GM12878 (cell line): ENCODE measurements at regions not wholly inside any gene's neighbourhood (a gene's known extent, or its start where the extent isn't known, plus 50 kb on each side); places are given as distances from the start of the nearest gene placed in this dataset.

Experiments used
- ATAC-seq: fragments of 200-7000 bp; cut with Tn5 transposase; 3 replicates; pipeline ENCODE4 v1.9.1; 2020; ENCODE audit warnings: mild to moderate bottlenecking, moderate library complexity
- BruUV-seq: library from RNA; stranded (reverse); fragments of 400-500 nt; replicated peaks from 2 replicates; lab custom pipeline; 2021; lab: Mats Ljungman, UMichigan
- CTCF ChIA-PET: fragments of 300-600 bp; sonication (Branson Sonifier 250); formaldehyde crosslinking; extraction: SDS; loops from one replicate; lab custom pipeline; 2021; ENCODE audit warnings: inconsistent platforms; lab: Yijun Ruan, JAX
- POLR2A ChIA-PET: fragments of 350-600 bp; formaldehyde crosslinking; extraction: SDS; loops from one replicate; lab custom pipeline; 2021; ENCODE audit warnings: inconsistent platforms; lab: Charles Lee
- RAD21 ChIA-PET: fragments of 300-600 bp; sonication (Branson Sonifier 250); formaldehyde crosslinking; loops from one replicate; lab custom pipeline; 2023; ENCODE audit warnings: antibody characterized with exemption; ENCODE audit not compliant: unreplicated experiment; lab: Charles Lee
- SMC1A ChIA-PET: fragments of 300-600 bp; sonication (Branson Sonifier 250); formaldehyde crosslinking; loops from one replicate; lab custom pipeline; 2023; ENCODE audit not compliant: unreplicated experiment, uncharacterized antibody; lab: Charles Lee
- DNase-seq: peaks from one replicate; pipeline ENCODE4 v3.0.0-alpha.2; 2011; ENCODE audit warnings: low read depth, low spot score
- FAIRE-seq: peaks from 3 replicates; lab custom pipeline; 2011; peaks lifted over from hg19 to GRCh38; lab: Jason Lieb, UNC
- H2AFZ ChIP-seq: 2 replicates; pipeline ENCODE4 v1.6.0; 2011; ENCODE audit warnings: low read depth, low read length, control low read depth; ENCODE audit not compliant: control insufficient read depth
- H3K27ac ChIP-seq: 2 replicates; pipeline ENCODE4 v1.5.1; 2011; ENCODE audit warnings: control low read depth; ENCODE audit not compliant: control insufficient read depth, insufficient read depth
- H3K27me3 ChIP-seq, 2 experiments: replicated peaks in 1 of 2; 2 replicates each; pipeline versions ENCODE4 v1.6.0 to v1.6.1; 2011; ENCODE audit warnings: low read length in 1 of 2; ENCODE audit not compliant: control insufficient read depth in 2 of 2, insufficient read depth in 2 of 2
- H3K36me3 ChIP-seq, 2 experiments: 2 replicates each; pipeline ENCODE4 v1.5.1; 2011; ENCODE audit warnings: low read length in 1 of 2; ENCODE audit not compliant: control insufficient read depth in 2 of 2, insufficient read depth in 2 of 2
- H3K4me1 ChIP-seq: 2 replicates; pipeline ENCODE4 v1.6.1; 2011; ENCODE audit warnings: mild to moderate bottlenecking, low read length, moderate library complexity, mixed read lengths; ENCODE audit not compliant: control insufficient read depth, insufficient read depth
- H3K4me2 ChIP-seq: 2 replicates; pipeline ENCODE4 v1.6.0; 2011; ENCODE audit warnings: control low read depth; ENCODE audit not compliant: control insufficient read depth, insufficient read depth
- H3K4me3 ChIP-seq: fragments of 200-600 bp; sonication (generic); 2 replicates; pipeline ENCODE4 v1.5.1; 2016
- H3K79me2 ChIP-seq: 2 replicates; pipeline ENCODE4 v1.6.0; 2011; ENCODE audit warnings: low read length; ENCODE audit not compliant: control insufficient read depth, insufficient read depth
- H3K9ac ChIP-seq: 2 replicates; pipeline ENCODE4 v1.8.0; 2011; ENCODE audit warnings: low read length, control low read depth, mixed read lengths; ENCODE audit not compliant: control insufficient read depth, insufficient read depth
- H3K9me3 ChIP-seq: replicated peaks from 3 replicates; pipeline ENCODE4 v1.5.1; 2011; ENCODE audit warnings: mild to moderate bottlenecking, low read length; ENCODE audit not compliant: control insufficient read depth, insufficient read depth
- H4K20me1 ChIP-seq: 2 replicates; pipeline ENCODE4 v1.6.0; 2011; ENCODE audit not compliant: control insufficient read depth, insufficient read depth
- BCL3 ChIP-seq: IDR thresholded peaks from 2 replicates; pipeline ENCODE4 v1.6.1; 2011; ENCODE audit warnings: borderline replicate concordance, low read depth, mild to moderate bottlenecking, moderate library complexity, low read length; ENCODE audit not compliant: insufficient read depth, poor library complexity, severe bottlenecking
- ETV6 ChIP-seq, 2 experiments: fragments of 450-650 bp in 1 of 2; IDR thresholded peaks in 1 of 2; conservative IDR thresholded peaks in 1 of 2; 2 replicates each; pipeline ENCODE4 v1.6.1; 2014; ENCODE audit warnings: antibody characterized with exemption in 1 of 2, borderline replicate concordance in 1 of 2, low read depth in 1 of 2, mild to moderate bottlenecking in 1 of 2, moderate library complexity in 1 of 2
- KLF5 ChIP-seq: fragments of 450-650 bp; IDR thresholded peaks from 2 replicates; pipeline ENCODE4 v1.6.1; 2014; ENCODE audit warnings: mild to moderate bottlenecking; ENCODE audit not compliant: partially characterized antibody
- MLLT1 ChIP-seq: fragments of 450-650 bp; IDR thresholded peaks from 2 replicates; pipeline ENCODE4 v1.6.1; 2016; ENCODE audit warnings: mild to moderate bottlenecking
- STAT3 ChIP-seq: IDR thresholded peaks from 2 replicates; pipeline ENCODE4 v1.6.1; 2011; ENCODE audit warnings: low read depth, low read length, improper control_type of control experiment
- ZNF207 ChIP-seq: fragments of 450-650 bp; IDR thresholded peaks from 2 replicates; pipeline ENCODE4 v1.6.1; 2014; ENCODE audit warnings: antibody characterized with exemption, mild to moderate bottlenecking, borderline replicate concordance
- WGBS: methylation state at CpG from one replicate; pipeline ENCODE4 v1.1.6; 2016; ENCODE audit warnings: low lambda C conversion rate; ENCODE audit not compliant: insufficient replicate concordance, insufficient coverage; ENCODE audit errors: missing lambda C conversion rate; 5-methylcytosine and 5-hydroxymethylcytosine counted together
- in situ Hi-C: fragments of 300-500 bp; cut with MboI; formaldehyde crosslinking; loops from 9 replicates; pipeline ENCODE4 v1.14.3; 2018; ENCODE audit warnings: mixed read lengths
- intact Hi-C: fragments of 100-400 bp; cut with micrococcal nuclease; formaldehyde crosslinking; loops from one replicate; pipeline ENCODE4 v1.14.2; 2022; ENCODE audit not compliant: unreplicated experiment

- H3K9me3 ChIP-seq, result no peaks in the 10 kb centered on the region; the same call in 2 of the 3 replicates
- SMC1A ChIA-PET, result no interaction called here
- no peaks in the 10 kb centered on the region for H3K27me3 ChIP-seq
- CTCF ChIA-PET, result no interaction called here
- in situ Hi-C loops, result no loop called here
- intact Hi-C loops, result no loop called here
- H3K4me1 ChIP-seq, result no peaks in the 10 kb centered on the region
- no peaks in the 10 kb centered on the region for H3K36me3 ChIP-seq
- H4K20me1 ChIP-seq, result no peaks in the 10 kb centered on the region
- no TSS peak for BruUV-seq
- no peak overlapping the region for H3K9ac ChIP-seq
- FAIRE-seq (no peak), ATAC-seq (no peak), DNase-seq (no peak)
- no peak overlapping the region for H2AFZ ChIP-seq
- TF ChIP-seq ETV6 (conservative IDR thresholded peaks at IDR 0.05 in 1 of 2, IDR thresholded peaks at IDR 0.05 in 1 of 2; ENCODE audit: borderline replicate concordance in 1 of 2, low read depth in 1 of 2), result no peak
- peak; percentile 85 for TF ChIP-seq MLLT1
- no peak for TF ChIP-seq STAT3
- no peak for TF ChIP-seq ZNF207
- no peak for TF ChIP-seq BCL3
- no peak for TF ChIP-seq KLF5
- 0% methylated on average over 2 of the region's 2 CpGs for WGBS
- no peak overlapping the region for H3K4me3 ChIP-seq
- no peak overlapping the region for H3K27ac ChIP-seq
- RAD21 ChIA-PET, result no interaction called here
- H3K4me2 ChIP-seq, result no peak overlapping the region
- POLR2A ChIA-PET, result no interaction called here
- no peaks in the 10 kb centered on the region for H3K79me2 ChIP-seq
These were observed 111.1 kb downstream of the FOXA2 start for GRCh38 chr20:22473293-22473692.
